Liver (tissue), 8 donors: ENCODE measurements at regions not wholly inside any gene's neighbourhood (a gene's known extent, or its start where the extent isn't known, plus 50 kb on each side); places are given as distances from the start of the nearest gene placed in this dataset.
A peak's percentile ranks its signal among the peaks of the same experiment; 100 is the strongest.

Experiments
- DNase-seq: peaks from one replicate; pipeline ENCODE4 v3.0.0-alpha.2; 2017; ENCODE audit warnings: low spot score
- H3K27ac ChIP-seq, 2 donors: one replicate each; pipeline ENCODE4 v1.7.0; 2013; ENCODE audit warnings: inconsistent platforms in 2 of 2, low read length in 2 of 2, control low read depth in 1 of 2, low read depth in 1 of 2, mild to moderate bottlenecking in 1 of 2
- H3K27me3 ChIP-seq, 4 donors: one replicate each; pipeline versions ENCODE4 v1.6.1 to v1.7.0; 2013; ENCODE audit warnings: low read length in 3 of 4, inconsistent platforms in 1 of 4, mild to moderate bottlenecking in 1 of 4, moderate library complexity in 1 of 4; ENCODE audit not compliant: control insufficient read depth in 4 of 4, insufficient read depth in 4 of 4
- H3K36me3 ChIP-seq, 4 donors: one replicate each; pipeline versions ENCODE4 v1.6.1 to v1.7.0; 2013; ENCODE audit warnings: low read length in 3 of 4, mild to moderate bottlenecking in 3 of 4, low read depth in 1 of 4, moderate library complexity in 1 of 4; ENCODE audit not compliant: control insufficient read depth in 4 of 4, insufficient read depth in 3 of 4
- H3K4me1 ChIP-seq, 4 donors: one replicate each; pipeline versions ENCODE4 v1.6.1 to v1.7.0; 2013; ENCODE audit warnings: low read length in 3 of 4, mild to moderate bottlenecking in 3 of 4, moderate library complexity in 1 of 4; ENCODE audit not compliant: control insufficient read depth in 4 of 4, insufficient read depth in 4 of 4
- H3K4me3 ChIP-seq, 3 donors: one replicate each; pipeline versions ENCODE4 v1.6.1 to v1.7.0; 2013; ENCODE audit warnings: low read length in 3 of 3, control low read depth in 1 of 3, low read depth in 1 of 3, mild to moderate bottlenecking in 1 of 3
- H3K9ac ChIP-seq, 2 donors: one replicate each; pipeline ENCODE4 v1.7.0; 2013; ENCODE audit warnings: low read length in 2 of 2, mild to moderate bottlenecking in 2 of 2, moderate library complexity in 2 of 2, control low read depth in 1 of 2, low read depth in 1 of 2
- H3K9me3 ChIP-seq, 4 donors: one replicate each; pipeline versions ENCODE4 v1.6.1 to v1.7.0; 2013; ENCODE audit warnings: low read length in 3 of 4; ENCODE audit not compliant: control insufficient read depth in 4 of 4
- EGR1 ChIP-seq, 2 donors: IDR thresholded peaks; 2 replicates each; pipeline ENCODE4 v1.6.1; 2016 to 2018; ENCODE audit warnings: antibody characterized with exemption in 2 of 2, low read depth in 2 of 2
- FOXA1 ChIP-seq: IDR thresholded peaks from 2 replicates; pipeline ENCODE4 v1.6.1; 2016; ENCODE audit warnings: antibody characterized with exemption
- GABPA ChIP-seq, 2 donors: IDR thresholded peaks in 1 of 2; conservative IDR thresholded peaks in 1 of 2; 2 replicates each; pipeline ENCODE4 v1.6.1; 2016; ENCODE audit warnings: antibody characterized with exemption in 2 of 2, mild to moderate bottlenecking in 1 of 2, moderate library complexity in 1 of 2
- HNF4A ChIP-seq, 2 donors: conservative IDR thresholded peaks; 2 replicates each; pipeline ENCODE4 v1.6.1; 2016; ENCODE audit warnings: antibody characterized with exemption in 2 of 2, mild to moderate bottlenecking in 2 of 2
- HNF4G ChIP-seq: IDR thresholded peaks from 2 replicates; pipeline ENCODE4 v1.6.1; 2016; ENCODE audit warnings: antibody characterized with exemption
- JUND ChIP-seq, 2 donors: IDR thresholded peaks; 2 replicates each; pipeline ENCODE4 v1.6.1; 2016; ENCODE audit warnings: antibody characterized with exemption in 2 of 2
- MAX ChIP-seq: IDR thresholded peaks from 2 replicates; pipeline ENCODE4 v1.6.1; 2016; ENCODE audit warnings: antibody characterized with exemption
- NR2F2 ChIP-seq: IDR thresholded peaks from 2 replicates; pipeline ENCODE4 v1.6.1; 2016; ENCODE audit warnings: antibody characterized with exemption
- RAD21 ChIP-seq, 2 donors: IDR thresholded peaks; 2 replicates each; pipeline ENCODE4 v1.6.1; 2016; ENCODE audit warnings: antibody characterized with exemption in 2 of 2, mild to moderate bottlenecking in 2 of 2
- REST ChIP-seq: IDR thresholded peaks from 2 replicates; pipeline ENCODE4 v1.6.1; 2016; ENCODE audit warnings: antibody characterized with exemption, mild to moderate bottlenecking
- RXRA ChIP-seq, 2 donors: IDR thresholded peaks; 2 replicates each; pipeline ENCODE4 v1.6.1; 2017 to 2018; ENCODE audit warnings: antibody characterized with exemption in 2 of 2, mild to moderate bottlenecking in 1 of 2
- SP1 ChIP-seq: IDR thresholded peaks from 2 replicates; pipeline ENCODE4 v1.6.1; 2018; ENCODE audit warnings: antibody characterized with exemption, mild to moderate bottlenecking
- TAF1 ChIP-seq: conservative IDR thresholded peaks from 2 replicates; pipeline ENCODE4 v1.6.1; 2016; ENCODE audit warnings: antibody characterized with exemption, mild to moderate bottlenecking
- YY1 ChIP-seq: IDR thresholded peaks from 2 replicates; pipeline ENCODE4 v1.6.1; 2016; ENCODE audit warnings: antibody characterized with exemption, mild to moderate bottlenecking
- ZBTB33 ChIP-seq: IDR thresholded peaks from 2 replicates; pipeline ENCODE4 v1.6.1; 2016; ENCODE audit warnings: antibody characterized with exemption
- WGBS: extraction: QIAGEN DNeasy Blood & Tissue Kit; methylation state at CpG from one replicate; pipeline ENCODE4 v1.1.7; 2013; 5-methylcytosine and 5-hydroxymethylcytosine counted together
- TF ChIP-seq, protein P1 (sequence below): IDR thresholded peaks from 2 replicates; pipeline ENCODE4 v1.6.1; 2016; ENCODE audit warnings: antibody characterized with exemption
- TF ChIP-seq, protein P2 (sequence below): fragments of 150-350 bp; IDR thresholded peaks from 2 replicates; pipeline ENCODE4 v1.5.1; 2017; ENCODE audit warnings: improper control_type of control experiment, low read depth, low read length; ENCODE audit not compliant: missing input control
- donor health status: healthy.
- donor health status: healthy.
- donor health status: healthy.
- donor health status: healthy.
- donor health status: healthy.

DNA sequence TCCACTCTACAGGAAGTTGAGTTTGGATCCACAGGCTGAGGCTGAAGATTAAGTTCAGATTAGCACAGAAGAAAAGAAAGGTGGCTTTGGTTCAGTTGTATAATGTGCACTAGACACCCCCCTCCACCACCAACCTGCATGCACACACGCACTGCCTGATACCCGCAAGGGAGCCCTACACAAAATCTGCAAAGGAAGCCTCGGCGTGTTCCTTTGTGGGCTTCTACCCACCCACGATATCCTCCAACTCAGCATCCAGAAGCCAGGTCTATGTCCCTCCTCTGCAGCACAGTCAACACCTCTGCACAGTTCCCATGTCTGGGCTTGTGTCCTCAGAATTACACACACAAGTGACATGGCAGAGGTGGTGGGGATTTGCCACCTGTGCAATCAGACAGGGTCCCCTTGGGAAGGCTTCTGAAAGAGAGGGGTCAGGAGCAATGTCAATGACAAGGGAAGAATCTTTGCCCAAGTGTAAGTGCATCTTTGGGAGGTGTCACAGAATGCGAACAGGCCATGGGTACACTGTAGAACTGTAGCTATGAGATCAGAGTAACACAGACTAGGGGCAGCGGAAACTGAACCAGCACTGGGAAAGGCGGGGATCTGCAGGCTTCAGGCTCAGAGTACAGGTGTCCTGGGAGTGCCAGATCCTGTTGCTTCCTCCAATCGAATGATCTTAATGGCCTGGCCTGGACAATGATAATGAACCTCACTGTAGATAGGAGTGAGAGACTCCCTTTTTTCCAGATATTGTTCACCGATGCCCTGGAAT lies 148.6 kb upstream of the ETV3 start:
- WGBS: 93% methylated on average over 10 of the region's 10 CpGs
- H3K27me3 ChIP-seq: peaks cover 0 to 2% (median 0%) of the 10 kb centered on the region in 4 donors

DNA sequence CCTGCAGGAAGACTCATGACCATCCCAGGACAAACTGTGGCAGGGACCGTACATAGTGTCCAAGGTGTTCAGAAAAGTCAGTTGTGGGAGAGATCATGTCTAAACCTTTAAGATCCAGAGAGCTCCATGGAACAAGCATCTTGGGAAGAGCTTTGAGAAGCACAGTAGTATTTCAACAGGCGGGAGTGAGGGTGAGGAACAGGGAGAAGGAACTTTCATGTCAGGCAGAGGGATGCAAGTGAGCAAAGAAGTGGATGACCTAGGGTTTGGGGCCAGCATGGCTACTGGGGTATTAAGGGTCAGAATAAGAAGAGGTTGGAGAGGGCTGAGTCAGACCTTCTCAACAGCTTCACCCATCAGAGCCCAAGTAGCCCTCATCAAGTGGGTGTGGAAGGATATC lies 147.9 kb upstream of the ETV3 start:
- H3K27ac ChIP-seq: no peak overlapping the region
- 97% methylated on average over 2 of the region's 2 CpGs for WGBS
- peaks cover 0 to 2% (median 0%) of the 10 kb centered on the region in 4 donors for H3K27me3 ChIP-seq
- H3K36me3 ChIP-seq: no peaks in the 10 kb centered on the region
- no peaks in the 10 kb centered on the region for H3K9me3 ChIP-seq
- H3K9ac ChIP-seq: no peak overlapping the region
- no peak for DNase-seq
- H3K4me1 ChIP-seq: no peaks in the 10 kb centered on the region
- H3K4me3 ChIP-seq: no peak overlapping the region
- TF ChIP-seq GABPA (IDR thresholded peaks at IDR 0.05 in 1 of 2, conservative IDR thresholded peaks at IDR 0.05 in 1 of 2): no peak
- TF ChIP-seq YY1: no peak
- no peak for TF ChIP-seq EGR1 (IDR thresholded peaks at IDR 0.05; ENCODE audit: low read depth in 2 of 2)
- TF ChIP-seq MAX: no peak
- TF ChIP-seq RAD21 (IDR thresholded peaks at IDR 0.05): no peak
- no peak for TF ChIP-seq REST
- TF ChIP-seq HNF4G: no peak
- TF ChIP-seq ZBTB33: no peak
- TF ChIP-seq, protein P1, sequence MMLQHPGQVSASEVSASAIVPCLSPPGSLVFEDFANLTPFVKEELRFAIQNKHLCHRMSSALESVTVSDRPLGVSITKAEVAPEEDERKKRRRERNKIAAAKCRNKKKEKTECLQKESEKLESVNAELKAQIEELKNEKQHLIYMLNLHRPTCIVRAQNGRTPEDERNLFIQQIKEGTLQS: no peak
- TF ChIP-seq, protein P2, sequence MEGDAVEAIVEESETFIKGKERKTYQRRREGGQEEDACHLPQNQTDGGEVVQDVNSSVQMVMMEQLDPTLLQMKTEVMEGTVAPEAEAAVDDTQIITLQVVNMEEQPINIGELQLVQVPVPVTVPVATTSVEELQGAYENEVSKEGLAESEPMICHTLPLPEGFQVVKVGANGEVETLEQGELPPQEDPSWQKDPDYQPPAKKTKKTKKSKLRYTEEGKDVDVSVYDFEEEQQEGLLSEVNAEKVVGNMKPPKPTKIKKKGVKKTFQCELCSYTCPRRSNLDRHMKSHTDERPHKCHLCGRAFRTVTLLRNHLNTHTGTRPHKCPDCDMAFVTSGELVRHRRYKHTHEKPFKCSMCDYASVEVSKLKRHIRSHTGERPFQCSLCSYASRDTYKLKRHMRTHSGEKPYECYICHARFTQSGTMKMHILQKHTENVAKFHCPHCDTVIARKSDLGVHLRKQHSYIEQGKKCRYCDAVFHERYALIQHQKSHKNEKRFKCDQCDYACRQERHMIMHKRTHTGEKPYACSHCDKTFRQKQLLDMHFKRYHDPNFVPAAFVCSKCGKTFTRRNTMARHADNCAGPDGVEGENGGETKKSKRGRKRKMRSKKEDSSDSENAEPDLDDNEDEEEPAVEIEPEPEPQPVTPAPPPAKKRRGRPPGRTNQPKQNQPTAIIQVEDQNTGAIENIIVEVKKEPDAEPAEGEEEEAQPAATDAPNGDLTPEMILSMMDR: no peak
- TF ChIP-seq FOXA1: no peak
- no peak for TF ChIP-seq TAF1
- TF ChIP-seq HNF4A (conservative IDR thresholded peaks at IDR 0.05): no peak
- TF ChIP-seq SP1: no peak
- no peak for TF ChIP-seq NR2F2

More for the DNA sequence above, 148.6 kb upstream of the ETV3 start:
- no peak overlapping the region for H3K27ac ChIP-seq
- H3K9ac ChIP-seq: no peak overlapping the region
- TF ChIP-seq JUND (IDR thresholded peaks at IDR 0.05) (no peak), FOXA1 (no peak), RAD21 (IDR thresholded peaks at IDR 0.05) (no peak), MAX (no peak), HNF4A (conservative IDR thresholded peaks at IDR 0.05) (no peak), RXRA (IDR thresholded peaks at IDR 0.05) (no peak), ZBTB33 (no peak), TAF1 (no peak), YY1 (no peak)
- TF ChIP-seq, protein P1: no peak
- H3K4me3 ChIP-seq: no peak overlapping the region
- H3K4me1 ChIP-seq: no peaks in the 10 kb centered on the region
- DNase-seq: peak; percentile 25
- no peaks in the 10 kb centered on the region for H3K36me3 ChIP-seq
- H3K9me3 ChIP-seq: no peaks in the 10 kb centered on the region
